ENCODE measurements at regions not wholly inside any gene's neighbourhood (a gene's known extent, or its start where the extent isn't known, plus 50 kb on each side); places are given as distances from the start of the nearest gene placed in this dataset.

DNA sequence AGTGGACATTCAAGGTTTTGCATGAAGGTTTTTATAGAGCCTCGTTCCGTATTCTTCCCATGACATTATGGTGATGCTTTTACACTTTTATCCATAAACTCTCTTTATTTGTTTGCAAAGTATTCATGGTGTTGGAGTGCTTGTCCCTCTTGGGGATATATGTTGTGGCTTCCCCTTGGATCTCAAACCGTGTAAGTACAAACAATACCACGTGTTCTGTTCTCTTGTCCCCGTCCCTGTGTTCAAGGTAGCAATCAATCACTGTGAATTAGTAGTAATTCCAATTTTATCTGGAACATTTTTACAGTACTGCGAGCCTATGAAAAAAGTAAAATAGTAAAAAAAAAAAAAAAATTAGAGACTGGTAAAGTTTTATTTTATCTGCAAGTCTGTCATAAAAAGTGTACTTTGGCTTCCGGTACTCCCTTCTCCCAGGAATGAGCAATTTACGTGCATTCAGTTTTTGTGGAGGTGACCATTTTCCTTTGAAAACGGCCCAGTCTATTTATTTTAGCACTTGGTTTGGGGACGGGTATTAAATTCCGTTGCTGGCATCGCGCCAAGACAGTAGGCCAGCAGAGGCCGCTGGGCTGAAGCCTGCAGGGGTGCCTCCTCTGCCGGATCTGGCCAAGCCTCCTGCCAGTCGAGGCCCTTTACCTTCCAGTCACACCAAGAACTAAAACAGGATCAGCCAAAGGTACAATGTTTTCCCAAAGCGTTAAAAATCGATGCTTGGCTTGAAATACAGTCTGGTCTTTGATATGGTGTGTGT, 175.7 kb downstream of the SOCS6 start:
- TF ChIP-seq CTCF (IDR thresholded peaks at IDR 0.05; ENCODE audit: partially characterized antibody, unreplicated experiment) = no peak
- H3K27ac Mint-ChIP-seq (ENCODE audit: unreplicated experiment) = peak overlapping the region; percentile 89
- H3K9me3 Mint-ChIP-seq (ENCODE audit: unreplicated experiment) = no peaks in the 10 kb centered on the region
- H3K27me3 Mint-ChIP-seq (ENCODE audit: unreplicated experiment) = peaks cover 2% of the 10 kb centered on the region
- peak overlapping the region; percentile 81 for H3K4me3 Mint-ChIP-seq (ENCODE audit: unreplicated experiment)
- peak; percentile 86 for DNase-seq
- no peaks in the 10 kb centered on the region for H3K36me3 Mint-ChIP-seq (ENCODE audit: unreplicated experiment)
- H3K4me1 Mint-ChIP-seq (ENCODE audit: low read depth, unreplicated experiment) = peaks cover 5% of the 10 kb centered on the region

GRCh38 chr18:70463085-70463484, 174.2 kb downstream of the SOCS6 start:
- Mint-ChIP-seq H3K27ac (ENCODE audit: unreplicated experiment) (no peak overlapping the region), H3K9me3 (ENCODE audit: unreplicated experiment) (no peaks in the 10 kb centered on the region), H3K4me3 (ENCODE audit: unreplicated experiment) (no peak overlapping the region), H3K27me3 (ENCODE audit: unreplicated experiment) (peaks cover 2% of the 10 kb centered on the region), H3K36me3 (ENCODE audit: unreplicated experiment) (no peaks in the 10 kb centered on the region), H3K4me1 (ENCODE audit: low read depth, unreplicated experiment) (peaks cover 5% of the 10 kb centered on the region)
- no peak for TF ChIP-seq CTCF (IDR thresholded peaks at IDR 0.05; ENCODE audit: partially characterized antibody, unreplicated experiment)
- no peak for DNase-seq

DNA sequence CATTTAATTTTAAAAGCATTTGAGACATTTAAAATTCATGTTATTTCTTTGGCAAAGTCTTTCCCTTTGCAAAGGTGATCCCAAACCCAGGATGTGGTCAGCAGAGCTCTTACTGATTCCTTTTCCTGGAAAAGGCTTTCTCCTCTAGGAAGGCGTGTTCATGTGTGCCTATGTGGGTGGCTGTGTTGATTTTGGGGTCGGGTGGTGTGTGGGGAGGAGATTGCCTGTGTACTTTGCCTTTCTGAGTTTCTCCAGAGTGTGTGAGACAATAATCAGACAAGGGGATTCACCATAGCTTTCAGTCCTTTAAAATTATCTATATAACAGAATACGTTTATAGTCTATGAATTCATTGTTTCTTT, 173.2 kb downstream of the SOCS6 start:
- Mint-ChIP-seq H3K4me3 (ENCODE audit: unreplicated experiment) (no peak overlapping the region), H3K4me1 (ENCODE audit: low read depth, unreplicated experiment) (peaks cover 5% of the 10 kb centered on the region), H3K36me3 (ENCODE audit: unreplicated experiment) (no peaks in the 10 kb centered on the region), H3K9me3 (ENCODE audit: unreplicated experiment) (no peaks in the 10 kb centered on the region), H3K27ac (ENCODE audit: unreplicated experiment) (no peak overlapping the region), H3K27me3 (ENCODE audit: unreplicated experiment) (peaks cover 2% of the 10 kb centered on the region)
- no peak for DNase-seq
- no peak for TF ChIP-seq CTCF (IDR thresholded peaks at IDR 0.05; ENCODE audit: partially characterized antibody, unreplicated experiment)

DNA sequence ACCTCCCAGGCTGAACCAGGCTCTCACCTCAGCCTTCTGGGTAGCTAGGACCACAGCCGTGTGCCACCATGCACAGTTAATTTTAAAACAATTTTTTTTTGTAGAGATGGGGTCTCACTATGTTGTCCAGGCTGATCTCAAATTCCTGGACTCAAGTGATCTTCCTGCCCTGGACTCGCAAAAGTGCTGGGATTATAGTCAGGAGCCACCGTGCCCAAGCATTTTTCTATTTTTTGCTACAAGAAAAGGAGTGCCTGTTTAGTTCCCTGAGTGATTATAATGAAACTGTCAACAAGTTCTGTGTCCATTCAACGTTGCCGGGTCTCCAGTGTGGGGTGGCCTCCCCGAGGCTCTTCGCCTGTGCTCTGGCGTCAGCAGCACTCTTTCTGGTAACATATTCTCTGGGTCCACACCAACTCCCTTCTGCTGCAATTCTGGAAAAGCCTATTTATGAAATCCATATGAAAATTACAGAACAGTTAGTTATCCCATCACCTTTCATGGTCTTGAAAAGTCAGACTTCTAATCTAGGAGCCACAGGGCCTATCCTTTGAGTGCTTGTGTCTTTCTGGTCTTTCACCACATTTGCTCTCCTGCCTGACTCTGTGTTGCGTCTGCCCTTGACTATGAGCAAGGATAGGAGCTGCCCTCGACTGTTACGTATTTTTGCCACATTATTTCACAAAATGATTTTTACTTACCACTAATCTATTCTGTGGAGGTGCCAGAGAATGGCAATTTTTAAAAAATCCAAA, 172.7 kb downstream of the SOCS6 start:
- Mint-ChIP-seq H3K9me3 (ENCODE audit: unreplicated experiment) (no peaks in the 10 kb centered on the region), H3K4me1 (ENCODE audit: low read depth, unreplicated experiment) (peaks cover 5% of the 10 kb centered on the region), H3K27ac (ENCODE audit: unreplicated experiment) (no peak overlapping the region), H3K27me3 (ENCODE audit: unreplicated experiment) (peaks cover 2% of the 10 kb centered on the region), H3K4me3 (ENCODE audit: unreplicated experiment) (no peak overlapping the region), H3K36me3 (ENCODE audit: unreplicated experiment) (no peaks in the 10 kb centered on the region)
- no peak for DNase-seq
- no peak for TF ChIP-seq CTCF (IDR thresholded peaks at IDR 0.05; ENCODE audit: partially characterized antibody, unreplicated experiment)

GRCh38 chr18:70459731-70460130, 170.9 kb downstream of the SOCS6 start:
- no peak for DNase-seq
- H3K4me3 Mint-ChIP-seq (ENCODE audit: unreplicated experiment) = no peak overlapping the region

More at GRCh38 chr18:70459731-70460130, 170.9 kb downstream of the SOCS6 start:
- Mint-ChIP-seq H3K9me3 (ENCODE audit: unreplicated experiment) (no peaks in the 10 kb centered on the region), H3K27ac (ENCODE audit: unreplicated experiment) (no peak overlapping the region), H3K27me3 (ENCODE audit: unreplicated experiment) (peaks cover under 1% of the 10 kb centered on the region), H3K36me3 (ENCODE audit: unreplicated experiment) (no peaks in the 10 kb centered on the region), H3K4me1 (ENCODE audit: low read depth, unreplicated experiment) (peaks cover 4% of the 10 kb centered on the region)
- no peak for TF ChIP-seq CTCF (IDR thresholded peaks at IDR 0.05; ENCODE audit: partially characterized antibody, unreplicated experiment)
